Right atrium auricular region (tissue), 2 donors: ENCODE measurements at regions not wholly inside any gene's neighbourhood (a gene's known extent, or its start where the extent isn't known, plus 50 kb on each side); places are given as distances from the start of the nearest gene placed in this dataset.

ENCODE experiments used
- DNase-seq: peaks from one replicate; pipeline ENCODE4 v3.0.0-alpha.2; 2019; ENCODE audit warnings: low spot score
- H3K27ac ChIP-seq, 2 donors: fragments of 200-600 bp; sonication (generic); 1 replicate in 1 of 2; 2 replicates in 1 of 2; pipeline ENCODE4 v1.5.1; 2016 to 2019
- H3K27me3 ChIP-seq, 2 donors: fragments of 200-600 bp; sonication (generic); one replicate each; pipeline versions ENCODE4 v1.5.1 to v1.6.0; 2017 to 2019
- H3K36me3 ChIP-seq: fragments of 200-600 bp; sonication (generic); one replicate; pipeline ENCODE4 v1.5.1; 2016
- H3K4me1 ChIP-seq, 2 donors: fragments of 200-600 bp; sonication (generic); one replicate each; pipeline versions ENCODE4 v1.5.1 to v1.6.0; 2017 to 2019
- H3K4me3 ChIP-seq, 2 donors: fragments of 200-600 bp; sonication (generic); 1 replicate in 1 of 2; 2 replicates in 1 of 2; pipeline ENCODE4 v1.5.1; 2017 to 2019; ENCODE audit warnings: mild to moderate bottlenecking in 1 of 2, moderate library complexity in 1 of 2
- H3K9me3 ChIP-seq, 2 donors: fragments of 200-600 bp; sonication (generic); one replicate each; pipeline ENCODE4 v1.5.1; 2019
- CTCF ChIP-seq, 2 donors: fragments of 200-600 bp; sonication (generic); IDR thresholded peaks; one replicate each; pipeline ENCODE4 v1.5.1; 2019; ENCODE audit warnings: antibody characterized with exemption in 2 of 2

GRCh38 chrX:107565931-107566603 is 62.2 kb upstream of the PRPS1 start:
- Histone ChIP-seq H3K4me1 (no peaks in the 10 kb centered on the region), H3K4me3 (no peak overlapping the region), H3K9me3 (no peaks in the 10 kb centered on the region), H3K27ac (no peak overlapping the region), H3K27me3 (no peaks in the 10 kb centered on the region), H3K36me3 (no peaks in the 10 kb centered on the region)
- no peak for TF ChIP-seq CTCF (IDR thresholded peaks at IDR 0.05)
- DNase-seq, result no peak

GRCh38 chrX:107566604-107567262 is 61.6 kb upstream of the PRPS1 start:
- Histone ChIP-seq H3K4me3 (no peak overlapping the region), H3K4me1 (no peaks in the 10 kb centered on the region), H3K27ac (no peak overlapping the region), H3K27me3 (no peaks in the 10 kb centered on the region), H3K9me3 (no peaks in the 10 kb centered on the region), H3K36me3 (no peaks in the 10 kb centered on the region)
- TF ChIP-seq CTCF (IDR thresholded peaks at IDR 0.05), result no peak
- DNase-seq, result no peak

- no peaks in the 10 kb centered on the region for H3K4me1 ChIP-seq
- no peaks in the 10 kb centered on the region for H3K27me3 ChIP-seq
- DNase-seq, result no peak
- H3K27ac ChIP-seq, result no peak overlapping the region
- H3K9me3 ChIP-seq, result no peaks in the 10 kb centered on the region
- TF ChIP-seq CTCF (IDR thresholded peaks at IDR 0.05), result no peak
- no peak overlapping the region for H3K4me3 ChIP-seq
- H3K36me3 ChIP-seq, result no peaks in the 10 kb centered on the region
Measured at GRCh38 chrX:107567370-107567769, 60.9 kb upstream of the PRPS1 start.

- TF ChIP-seq CTCF (IDR thresholded peaks at IDR 0.05), result no peak
- H3K9me3 ChIP-seq, result no peaks in the 10 kb centered on the region
- H3K27ac ChIP-seq, result no peak overlapping the region
Measured at GRCh38 chrX:107571296-107571998, 56.9 kb upstream of the PRPS1 start.

GRCh38 chrX:107573016-107573415 is 55.3 kb upstream of the PRPS1 start:
- Histone ChIP-seq H3K9me3 (no peaks in the 10 kb centered on the region), H3K4me3 (no peak overlapping the region), H3K27me3 (no peaks in the 10 kb centered on the region), H3K4me1 (no peaks in the 10 kb centered on the region), H3K36me3 (no peaks in the 10 kb centered on the region), H3K27ac (no peak overlapping the region)
- no peak for TF ChIP-seq CTCF (IDR thresholded peaks at IDR 0.05)
- DNase-seq, result no peak

More at GRCh38 chrX:107571296-107571998, 56.9 kb upstream of the PRPS1 start:
- Histone ChIP-seq H3K27me3 (no peaks in the 10 kb centered on the region), H3K4me1 (no peaks in the 10 kb centered on the region), H3K4me3 (no peak overlapping the region), H3K36me3 (no peaks in the 10 kb centered on the region)
- DNase-seq, result no peak
